HG02970 (cell line): ENCODE measurements at regions not wholly inside any gene's neighbourhood (a gene's known extent, or its start where the extent isn't known, plus 50 kb on each side); places are given as distances from the start of the nearest gene placed in this dataset.
A peak's percentile ranks its signal among the peaks of the same experiment; 100 is the strongest.

Experiments
- ATAC-seq: cut with Tn5 transposase; IDR thresholded peaks from one replicate; pipeline ENCODE4 v1.9.1; 2021; ENCODE audit warnings: mild to moderate bottlenecking, moderate library complexity, moderate number of reproducible peaks; ENCODE audit not compliant: unreplicated experiment, low FRiP score

- no peak for ATAC-seq
Measured at GRCh38 chr6:105492706-105493673, 90.1 kb upstream of the PREP start.

- ATAC-seq, result no peak
Measured at GRCh38 chr6:105489216-105489530, 86.3 kb upstream of the PREP start.

GRCh38 chr6:105488516-105489215, 85.8 kb upstream of the PREP start:
- no peak for ATAC-seq

GRCh38 chr6:105487040-105487790, 84.3 kb upstream of the PREP start:
- ATAC-seq, result no peak

DNA sequence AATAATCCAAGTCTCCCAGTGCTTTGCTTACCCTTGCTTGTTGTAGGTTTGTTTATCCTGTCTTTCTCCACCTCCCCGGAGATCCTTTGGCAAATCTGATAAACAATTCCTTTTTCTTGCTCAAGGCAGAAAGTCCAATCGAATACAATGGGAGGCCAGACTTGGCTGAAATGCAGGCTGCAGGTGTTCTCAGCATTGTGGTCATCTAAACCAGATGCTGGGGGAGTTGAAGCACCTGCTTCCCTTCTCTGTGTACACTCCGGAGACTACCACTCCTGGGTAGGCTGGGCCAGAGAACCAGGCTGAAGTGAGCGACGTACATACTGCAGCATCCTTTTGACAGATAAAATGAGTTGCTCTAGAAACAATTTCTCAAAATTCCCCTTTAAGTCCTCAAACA, 82.6 kb upstream of the PREP start:
- no peak for ATAC-seq

- ATAC-seq, result no peak
Measured at GRCh38 chr6:105484238-105485161, 81.6 kb upstream of the PREP start.

- ATAC-seq, result no peak
Measured at GRCh38 chr6:105483492-105483891, 80.6 kb upstream of the PREP start.

DNA sequence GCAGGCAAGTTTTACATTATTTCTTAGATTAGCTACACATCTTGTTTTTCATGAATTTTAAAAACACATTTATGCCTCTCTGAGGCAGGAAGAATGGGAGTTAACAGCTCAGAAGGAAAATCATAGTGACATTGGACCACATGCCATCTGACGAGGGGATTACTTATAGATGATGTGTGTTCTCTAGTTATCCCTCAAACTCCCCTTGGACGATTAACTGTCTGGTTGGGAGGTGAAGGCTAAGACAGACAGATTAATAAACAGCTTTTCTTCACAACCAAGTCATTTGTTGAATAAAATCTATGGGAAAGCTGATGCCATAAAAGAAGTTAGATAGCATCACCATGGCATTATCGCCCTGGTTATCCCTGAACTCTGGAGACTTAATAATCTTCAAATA, 80.0 kb upstream of the PREP start:
- no peak for ATAC-seq

- no peak for ATAC-seq
Measured at GRCh38 chr6:105482227-105482844, 79.5 kb upstream of the PREP start.

GRCh38 chr6:105476978-105477377, 74.1 kb upstream of the PREP start:
- ATAC-seq, result no peak

- ATAC-seq, result no peak
Measured at GRCh38 chr6:105474234-105474633, 71.4 kb upstream of the PREP start.

DNA sequence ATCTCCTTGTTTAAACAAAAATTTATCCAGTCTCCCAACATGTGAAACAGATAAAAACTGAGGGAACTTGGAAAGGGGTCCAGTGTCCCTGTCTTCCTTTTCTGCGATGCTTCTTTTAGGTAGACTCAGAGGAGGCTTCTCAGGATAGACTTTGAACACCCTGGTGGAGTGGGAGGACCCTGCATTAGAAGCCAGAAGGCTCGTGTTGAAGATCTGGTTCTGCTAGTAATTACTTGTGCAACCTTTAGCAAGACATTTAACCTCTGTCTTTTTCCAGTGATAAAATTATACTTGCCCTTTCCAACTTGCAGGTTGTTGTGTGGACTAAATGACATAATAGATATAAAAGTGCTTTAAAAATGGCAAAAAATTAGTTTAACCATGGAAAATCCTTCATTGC, 67.1 kb upstream of the PREP start:
- no peak for ATAC-seq

DNA sequence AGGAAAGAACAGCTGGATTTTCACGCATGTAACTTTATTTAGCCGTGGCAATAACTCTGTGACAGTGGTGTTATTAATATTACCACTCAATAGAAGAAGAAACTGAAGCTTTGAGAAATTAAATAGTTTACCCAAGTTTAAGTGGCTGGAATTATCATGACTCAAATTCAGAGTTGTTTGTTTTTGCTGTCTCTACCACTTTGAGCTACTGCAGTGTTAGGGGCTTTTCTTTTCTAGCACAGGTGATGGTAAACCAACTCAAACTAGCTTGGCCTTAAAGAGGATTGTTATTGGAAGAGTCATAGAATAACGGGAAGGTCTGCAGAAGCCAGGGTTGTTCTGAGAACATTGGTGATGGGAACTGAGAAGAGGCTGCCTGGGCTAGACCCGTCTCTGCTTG, 66.0 kb upstream of the PREP start:
- no peak for ATAC-seq

- no peak for ATAC-seq
Measured at GRCh38 chr6:105460860-105461259, 58.0 kb upstream of the PREP start.

- ATAC-seq, result no peak
Measured at GRCh38 chr6:105459864-105460263, 57.0 kb upstream of the PREP start.

DNA sequence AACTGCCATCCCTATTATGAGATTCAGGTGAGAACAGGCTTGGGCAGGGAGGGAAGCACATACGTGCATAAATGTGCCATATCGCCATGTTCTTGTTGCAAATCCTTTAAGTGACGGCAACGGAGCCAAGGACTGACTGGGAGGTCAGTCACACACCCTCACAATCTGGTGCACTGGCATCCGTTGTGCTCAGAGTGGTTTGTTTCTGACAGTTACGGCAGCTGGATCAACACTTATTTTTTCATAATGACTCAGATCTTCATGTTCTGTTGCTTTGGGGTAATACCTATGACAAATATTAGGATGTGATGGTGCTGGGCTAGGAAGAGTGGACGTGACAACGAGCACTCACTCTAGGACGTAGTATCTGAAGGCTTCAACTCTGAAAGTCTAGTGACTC, 56.2 kb upstream of the PREP start:
- peak; percentile 83 for ATAC-seq

DNA sequence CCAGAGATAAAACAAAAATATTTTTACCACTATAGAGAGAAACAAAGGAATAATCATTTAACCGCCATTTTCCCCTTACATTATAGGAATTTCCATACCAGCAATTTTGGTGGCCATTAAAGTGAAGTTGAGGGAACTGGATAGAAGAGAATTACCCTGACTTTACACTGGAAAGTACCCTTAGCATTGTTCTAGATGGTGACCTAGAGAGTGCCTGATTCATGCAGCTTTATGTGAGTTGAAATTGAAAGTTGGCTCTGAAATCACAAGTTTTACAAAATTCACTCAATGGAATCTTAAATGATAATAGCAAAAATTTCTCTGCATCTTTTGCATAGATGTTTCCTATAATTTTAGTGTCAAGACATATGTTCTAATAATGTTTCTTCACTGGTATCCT, 55.7 kb upstream of the PREP start:
- ATAC-seq, result no peak

- no peak for ATAC-seq
Measured at GRCh38 chr6:105458084-105458483, 55.2 kb upstream of the PREP start.

DNA sequence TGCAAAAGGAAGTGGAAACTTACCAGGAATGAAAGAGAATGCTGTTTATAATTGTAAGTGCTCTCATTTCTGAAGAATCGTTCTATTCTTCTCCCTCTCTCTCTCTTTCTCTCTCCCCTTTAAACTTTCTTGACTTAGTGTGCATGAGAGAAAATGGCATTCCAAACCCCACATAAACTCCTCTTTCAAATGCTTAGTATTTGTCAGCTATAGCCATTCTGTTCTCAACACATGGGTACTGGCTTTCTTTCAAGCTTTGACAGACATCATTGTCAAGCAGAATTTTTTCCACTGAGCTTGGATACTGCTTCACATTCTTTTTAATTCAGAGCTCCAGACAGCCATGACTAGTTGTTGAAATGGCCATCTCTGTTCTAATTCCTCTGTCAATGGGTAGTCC, 51.1 kb upstream of the PREP start:
- ATAC-seq, result no peak
